Mesodermal cell (in vitro differentiated cells): ENCODE measurements at regions not wholly inside any gene's neighbourhood (a gene's known extent, or its start where the extent isn't known, plus 50 kb on each side); places are given as distances from the start of the nearest gene placed in this dataset.

Experiments used
- H3K27ac ChIP-seq: 2 replicates; pipeline ENCODE4 v1.7.0; 2013; ENCODE audit warnings: mild to moderate bottlenecking, low read depth, low read length, moderate library complexity; ENCODE audit not compliant: severe bottlenecking
- H3K36me3 ChIP-seq: 2 replicates; pipeline ENCODE4 v1.7.1; 2013; ENCODE audit warnings: mild to moderate bottlenecking, low read length, moderate library complexity; ENCODE audit not compliant: control insufficient read depth, insufficient read depth
- H3K4me1 ChIP-seq: one replicate; pipeline ENCODE4 v1.7.1; 2013; ENCODE audit warnings: mild to moderate bottlenecking, low read length; ENCODE audit not compliant: insufficient read depth, control insufficient read depth, poor library complexity, severe bottlenecking
- H3K4me3 ChIP-seq: 2 replicates; pipeline ENCODE4 v1.7.0; 2013; ENCODE audit warnings: low read length, control low read depth, mild to moderate bottlenecking; ENCODE audit not compliant: insufficient read depth, poor library complexity, severe bottlenecking; ENCODE audit errors: extremely low read depth
- H3K9me3 ChIP-seq: 2 replicates; pipeline ENCODE4 v1.7.1; 2013; ENCODE audit warnings: mild to moderate bottlenecking, low read length, moderate library complexity; ENCODE audit not compliant: control insufficient read depth
- WGBS, 2 experiments: methylation state at CpG; one replicate each; pipeline ENCODE4 v1.1.5; 2013; ENCODE audit warnings: missing lambda C conversion rate in 2 of 2; ENCODE audit not compliant: insufficient coverage in 2 of 2; 5-methylcytosine and 5-hydroxymethylcytosine counted together

- Histone ChIP-seq H3K9me3 (no peaks in the 10 kb centered on the region), H3K4me3 (no peak overlapping the region), H3K4me1 (no peaks in the 10 kb centered on the region), H3K27ac (no peak overlapping the region), H3K36me3 (no peaks in the 10 kb centered on the region)
- WGBS, 2 experiments = 92 to 94% methylated on average over 17 to 19 of the region's 26 CpGs
Observed at GRCh38 chr14:104373055-104373854, 206.3 kb upstream of the C14orf180 start.

DNA sequence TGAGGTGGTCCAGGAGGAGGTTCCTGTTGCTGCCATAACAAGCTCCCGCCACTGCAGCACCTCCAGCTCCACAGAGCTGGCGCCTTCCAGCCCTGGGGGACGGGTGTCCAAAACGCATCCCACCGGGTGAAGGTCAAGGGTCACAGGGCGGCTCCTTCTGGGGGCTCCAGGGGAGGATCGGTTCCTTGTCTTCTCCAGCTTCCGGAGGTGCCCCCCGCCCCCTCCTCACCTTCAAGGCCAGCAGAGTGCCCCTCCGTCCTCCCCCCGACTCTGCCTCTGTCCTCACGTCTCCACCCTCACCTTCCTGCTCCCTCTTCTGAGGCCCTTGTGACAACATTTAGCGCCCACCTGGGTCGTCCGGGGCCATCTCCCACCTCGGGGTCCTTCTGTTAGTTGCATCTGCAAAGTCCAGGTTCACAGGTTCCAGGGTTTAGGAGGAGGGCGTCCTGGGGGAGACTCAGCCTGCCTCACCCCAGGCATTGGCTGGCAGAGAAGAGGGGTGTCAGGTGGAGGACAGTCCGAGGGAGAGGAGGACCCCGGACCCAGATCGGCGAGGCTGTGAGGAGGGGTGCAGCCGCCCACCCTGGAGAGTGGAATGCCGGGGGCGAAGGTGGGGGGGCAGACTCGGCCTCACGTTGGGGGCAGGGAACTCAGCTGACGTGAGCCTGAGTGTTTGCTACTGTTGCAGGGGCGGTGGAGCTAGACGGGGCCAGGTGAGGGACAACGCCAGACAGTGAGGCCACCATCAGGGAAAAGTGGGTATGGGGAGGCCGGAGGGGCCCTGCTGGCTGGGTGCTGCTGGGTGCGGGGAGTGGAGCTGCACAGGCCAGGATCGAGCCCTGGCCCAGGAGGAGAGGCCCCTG, 205.5 kb upstream of the C14orf180 start:
- WGBS, 2 experiments = 86 to 90% methylated on average over 24 to 32 of the region's 33 CpGs
- H3K4me1 ChIP-seq = no peaks in the 10 kb centered on the region
- H3K27ac ChIP-seq = no peak overlapping the region
- H3K9me3 ChIP-seq = no peaks in the 10 kb centered on the region
- H3K36me3 ChIP-seq = no peaks in the 10 kb centered on the region
- H3K4me3 ChIP-seq = no peak overlapping the region

DNA sequence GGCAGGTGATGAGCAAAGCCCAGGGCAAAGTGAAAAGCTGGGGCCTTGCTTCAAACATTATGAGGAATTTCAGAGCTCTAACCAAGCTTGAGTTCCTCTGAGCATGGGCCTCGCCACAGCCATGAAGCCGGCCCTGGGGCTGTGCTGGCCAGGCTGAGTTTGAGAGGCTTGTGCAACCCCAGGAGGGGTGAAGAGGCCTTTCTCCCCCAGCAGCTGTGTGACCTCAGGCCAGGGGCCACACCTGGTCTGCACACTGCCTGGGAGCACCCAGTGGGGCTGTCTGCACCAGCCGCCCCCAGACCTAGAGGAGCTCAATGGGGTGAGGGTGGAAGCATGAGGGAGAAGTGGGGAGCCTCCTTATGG, 204.9 kb upstream of the C14orf180 start:
- Histone ChIP-seq H3K4me1 (no peaks in the 10 kb centered on the region), H3K27ac (no peak overlapping the region), H3K36me3 (no peaks in the 10 kb centered on the region), H3K4me3 (no peak overlapping the region), H3K9me3 (no peaks in the 10 kb centered on the region)
- WGBS, 2 experiments = 88 to 94% methylated on average over 1 to 2 of the region's 3 CpGs

- 94 to 95% methylated on average over 16 to 21 of the region's 21 CpGs for WGBS, 2 experiments
- Histone ChIP-seq H3K4me3 (no peak overlapping the region), H3K4me1 (no peaks in the 10 kb centered on the region), H3K27ac (no peak overlapping the region), H3K9me3 (no peaks in the 10 kb centered on the region), H3K36me3 (no peaks in the 10 kb centered on the region)
Observed at GRCh38 chr14:104375551-104376201, 203.9 kb upstream of the C14orf180 start.

DNA sequence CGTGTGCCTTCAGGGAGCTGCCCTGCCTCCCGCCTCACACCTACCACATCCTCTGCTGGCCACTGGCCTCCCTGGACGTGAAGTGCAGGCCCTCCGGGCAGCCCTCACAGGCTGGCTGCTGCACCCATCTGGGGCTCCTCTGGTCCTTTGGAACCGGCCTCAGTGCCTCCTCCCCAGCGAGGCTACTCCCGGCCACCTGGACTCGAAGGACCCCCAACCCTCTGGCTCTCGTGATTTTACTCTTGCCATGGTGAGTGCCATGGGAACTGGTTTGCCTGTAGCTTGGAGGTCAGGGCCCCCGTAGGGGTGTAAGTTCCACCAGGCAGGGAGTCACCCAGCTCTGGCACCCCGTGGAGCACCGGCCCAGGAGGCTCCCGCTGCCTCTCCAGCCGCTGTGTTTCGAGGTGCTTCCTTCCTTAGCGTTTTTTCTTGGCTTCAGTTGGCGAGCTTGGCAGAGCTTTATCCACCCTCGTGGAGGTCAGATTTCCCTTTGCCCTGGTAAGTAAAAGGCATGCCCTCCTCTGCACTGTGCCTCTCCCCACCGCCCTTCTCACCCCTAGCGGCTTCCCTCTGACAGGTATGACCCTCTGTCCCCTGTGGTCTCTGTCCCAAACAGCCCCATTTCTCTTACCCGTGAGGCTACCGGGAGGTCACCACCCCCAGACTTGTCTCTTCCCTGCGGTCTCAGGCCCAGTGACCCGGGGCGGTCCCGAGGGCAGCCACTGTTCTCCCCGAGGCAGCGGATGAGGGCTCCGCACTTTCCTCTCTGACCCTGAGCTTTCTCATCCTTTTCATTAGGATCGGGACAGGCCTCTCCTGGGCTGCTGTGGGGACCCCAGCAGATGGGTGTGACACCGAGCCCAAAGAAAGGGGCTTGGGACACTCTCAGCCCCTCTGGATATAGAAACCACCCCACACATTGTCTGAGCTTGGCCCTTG, 203.1 kb upstream of the C14orf180 start:
- no peak overlapping the region for H3K27ac ChIP-seq
- WGBS, 2 experiments = 93 to 94% methylated on average over 26 to 28 of the region's 31 CpGs
- no peaks in the 10 kb centered on the region for H3K36me3 ChIP-seq
- no peaks in the 10 kb centered on the region for H3K4me1 ChIP-seq
- no peaks in the 10 kb centered on the region for H3K9me3 ChIP-seq
- H3K4me3 ChIP-seq = no peak overlapping the region

GRCh38 chr14:104377256-104377655, 202.3 kb upstream of the C14orf180 start:
- H3K4me3 ChIP-seq = no peak overlapping the region
- H3K4me1 ChIP-seq = no peaks in the 10 kb centered on the region
- H3K27ac ChIP-seq = no peak overlapping the region
- H3K36me3 ChIP-seq = no peaks in the 10 kb centered on the region
- 93 to 95% methylated on average over 5 to 9 of the region's 10 CpGs for WGBS, 2 experiments
- H3K9me3 ChIP-seq = no peaks in the 10 kb centered on the region

DNA sequence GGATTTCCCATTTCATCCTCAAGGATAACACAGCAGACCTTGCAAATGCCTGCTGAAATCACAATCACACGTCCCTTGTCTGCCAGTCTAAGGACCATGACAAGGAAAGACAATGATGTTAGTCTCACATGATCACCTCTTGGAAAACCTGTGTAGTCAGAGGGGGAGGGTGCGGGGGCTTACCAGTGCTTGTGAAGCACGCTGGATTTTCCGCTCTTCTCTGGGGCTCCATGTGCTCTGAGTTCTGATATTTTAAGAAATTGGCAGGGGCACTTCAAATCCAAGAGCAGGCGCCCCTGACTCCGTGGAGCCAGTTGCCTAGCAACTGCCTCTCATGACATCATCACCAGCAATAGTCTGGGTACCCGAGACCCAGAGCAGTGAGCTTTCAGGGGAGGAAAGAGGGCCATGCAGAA, 200.9 kb upstream of the C14orf180 start:
- Histone ChIP-seq H3K4me1 (peaks cover 3% of the 10 kb centered on the region), H3K9me3 (no peaks in the 10 kb centered on the region), H3K27ac (no peak overlapping the region), H3K36me3 (no peaks in the 10 kb centered on the region), H3K4me3 (no peak overlapping the region)
- 77 to 97% methylated on average over 3 to 5 of the region's 7 CpGs for WGBS, 2 experiments

DNA sequence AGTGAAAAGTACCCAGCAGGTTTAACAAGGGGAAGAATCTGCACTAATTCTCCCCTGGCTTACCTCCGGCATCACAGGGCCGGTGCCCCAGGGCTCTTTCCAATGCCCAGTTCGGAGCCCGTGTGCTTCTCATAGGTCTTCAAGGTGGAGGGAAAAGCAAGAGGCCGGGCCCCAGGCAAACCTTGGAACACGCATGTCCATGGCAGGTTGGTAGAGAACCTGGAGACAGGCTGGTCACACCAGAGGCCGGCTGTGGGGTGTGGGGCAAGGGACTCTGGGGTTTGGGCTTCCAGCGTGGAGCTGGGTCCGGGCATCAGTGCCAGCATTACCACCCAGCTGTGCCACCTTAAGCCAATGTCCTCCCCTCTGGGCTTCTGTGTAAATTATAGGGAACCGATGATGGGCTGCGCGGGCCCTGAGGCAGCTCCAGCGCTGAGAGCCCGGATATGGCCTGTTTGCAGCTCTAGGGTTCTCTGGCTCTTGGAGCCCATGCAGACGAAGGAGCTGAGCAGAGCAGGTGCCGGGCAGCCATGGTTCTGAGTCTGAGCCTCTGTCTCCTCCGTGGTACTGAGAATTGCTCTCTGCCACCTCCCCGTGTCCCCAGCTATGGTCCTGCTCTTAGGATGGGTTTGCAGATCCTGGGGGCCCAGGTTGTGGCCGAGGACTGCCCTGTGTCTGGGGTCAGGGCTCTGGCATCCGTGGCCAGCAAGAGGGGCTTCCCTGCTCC, 197.0 kb upstream of the C14orf180 start:
- Histone ChIP-seq H3K27ac (no peak overlapping the region), H3K9me3 (no peaks in the 10 kb centered on the region), H3K36me3 (no peaks in the 10 kb centered on the region), H3K4me1 (peaks cover 7% of the 10 kb centered on the region), H3K4me3 (no peak overlapping the region)
- WGBS, 2 experiments = 89 to 93% methylated on average over 19 to 20 of the region's 20 CpGs

DNA sequence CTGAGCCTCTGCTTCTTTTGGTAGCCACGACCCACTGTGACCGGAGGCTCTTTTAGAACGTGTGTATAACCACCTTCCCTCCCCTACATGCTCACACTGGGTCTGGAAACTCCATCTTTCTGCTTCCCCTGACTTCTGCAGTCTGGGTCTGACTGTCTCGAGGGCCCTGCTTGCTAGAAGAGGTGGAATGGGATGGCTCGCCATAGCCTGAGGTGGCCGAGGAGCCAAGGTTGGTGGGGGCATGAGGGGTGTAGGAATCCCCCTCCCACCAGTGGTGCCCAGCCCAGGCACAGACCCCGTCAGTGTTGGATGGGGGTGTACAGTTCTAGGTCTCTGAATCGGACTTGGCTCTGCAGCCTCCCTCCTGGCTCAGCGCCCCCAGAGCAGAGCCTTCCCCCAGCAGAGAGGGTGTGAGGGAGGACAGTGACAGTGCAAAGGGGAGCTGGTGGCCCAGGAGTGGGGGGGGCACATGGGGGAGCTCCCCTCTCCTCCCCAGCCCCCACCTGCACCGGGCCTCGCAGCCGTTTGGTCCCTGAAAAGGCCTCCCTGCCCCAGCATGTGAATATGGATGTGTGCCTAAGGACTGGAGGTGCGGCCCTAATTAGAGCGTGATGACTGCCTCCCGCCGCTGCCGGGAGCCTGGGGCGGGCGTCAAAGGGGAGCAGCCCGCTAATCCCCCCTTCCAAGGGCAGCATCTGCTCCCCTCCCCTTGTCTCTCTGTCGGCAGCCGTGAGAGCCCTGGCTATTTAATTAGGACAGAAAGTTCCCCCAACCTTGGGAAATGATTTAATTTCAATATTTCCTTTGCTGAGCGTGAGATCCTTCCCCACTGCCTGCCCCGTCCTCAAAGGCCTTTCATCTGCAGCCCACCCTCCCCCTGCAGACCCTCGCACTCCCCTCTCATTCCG, 196.2 kb upstream of the C14orf180 start:
- Histone ChIP-seq H3K36me3 (no peaks in the 10 kb centered on the region), H3K9me3 (no peaks in the 10 kb centered on the region), H3K4me3 (no peak overlapping the region), H3K27ac (peak overlapping the region; percentile 29), H3K4me1 (peaks cover 7% of the 10 kb centered on the region)
- WGBS, 2 experiments = 59 to 81% methylated on average over 13 to 19 of the region's 26 CpGs
